KOPT-K1 (cell line): ENCODE measurements at regions not wholly inside any gene's neighbourhood (a gene's known extent, or its start where the extent isn't known, plus 50 kb on each side); places are given as distances from the start of the nearest gene placed in this dataset.

ENCODE experiments used
- H3K27ac ChIP-seq: fragments of 200-600 bp; sonication (generic); 2 replicates; pipeline ENCODE4 v1.5.1; 2016; ENCODE audit warnings: antibody characterized with exemption, mild to moderate bottlenecking, low read depth, low read length; ENCODE audit not compliant: poor library complexity, severe bottlenecking
- H3K36me3 ChIP-seq: fragments of 200-600 bp; sonication (generic); 2 replicates; pipeline ENCODE4 v1.5.1; 2017; ENCODE audit warnings: antibody characterized with exemption, mild to moderate bottlenecking, low read length, moderate library complexity; ENCODE audit not compliant: insufficient read depth
- H3K9me3 ChIP-seq: fragments of 200-600 bp; sonication (generic); 2 replicates; pipeline ENCODE4 v1.5.1; 2017; ENCODE audit warnings: antibody characterized with exemption, low read length, mild to moderate bottlenecking; ENCODE audit not compliant: insufficient read depth, poor library complexity, severe bottlenecking

DNA sequence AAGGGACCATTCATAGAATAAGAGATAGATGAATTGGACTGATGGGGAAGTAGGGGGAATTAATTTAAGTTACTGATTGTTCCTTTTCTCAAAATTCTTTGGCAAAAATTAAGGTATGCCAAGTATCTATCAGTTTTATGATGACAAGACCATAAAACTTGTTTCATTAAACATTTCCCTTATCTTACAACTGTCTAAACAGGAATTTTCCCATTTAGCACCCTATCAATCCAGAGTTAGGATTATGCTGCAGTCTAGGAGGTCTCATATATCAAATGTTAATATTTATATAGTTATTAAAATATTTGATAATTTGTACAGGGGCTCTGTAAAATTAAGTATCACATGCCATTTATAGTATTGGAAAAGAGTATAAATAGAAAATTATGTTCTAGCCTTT, 51.5 kb upstream of the ARID1B start:
- Histone ChIP-seq H3K9me3 (no peaks in the 10 kb centered on the region), H3K36me3 (no peaks in the 10 kb centered on the region), H3K27ac (no peak overlapping the region)

DNA sequence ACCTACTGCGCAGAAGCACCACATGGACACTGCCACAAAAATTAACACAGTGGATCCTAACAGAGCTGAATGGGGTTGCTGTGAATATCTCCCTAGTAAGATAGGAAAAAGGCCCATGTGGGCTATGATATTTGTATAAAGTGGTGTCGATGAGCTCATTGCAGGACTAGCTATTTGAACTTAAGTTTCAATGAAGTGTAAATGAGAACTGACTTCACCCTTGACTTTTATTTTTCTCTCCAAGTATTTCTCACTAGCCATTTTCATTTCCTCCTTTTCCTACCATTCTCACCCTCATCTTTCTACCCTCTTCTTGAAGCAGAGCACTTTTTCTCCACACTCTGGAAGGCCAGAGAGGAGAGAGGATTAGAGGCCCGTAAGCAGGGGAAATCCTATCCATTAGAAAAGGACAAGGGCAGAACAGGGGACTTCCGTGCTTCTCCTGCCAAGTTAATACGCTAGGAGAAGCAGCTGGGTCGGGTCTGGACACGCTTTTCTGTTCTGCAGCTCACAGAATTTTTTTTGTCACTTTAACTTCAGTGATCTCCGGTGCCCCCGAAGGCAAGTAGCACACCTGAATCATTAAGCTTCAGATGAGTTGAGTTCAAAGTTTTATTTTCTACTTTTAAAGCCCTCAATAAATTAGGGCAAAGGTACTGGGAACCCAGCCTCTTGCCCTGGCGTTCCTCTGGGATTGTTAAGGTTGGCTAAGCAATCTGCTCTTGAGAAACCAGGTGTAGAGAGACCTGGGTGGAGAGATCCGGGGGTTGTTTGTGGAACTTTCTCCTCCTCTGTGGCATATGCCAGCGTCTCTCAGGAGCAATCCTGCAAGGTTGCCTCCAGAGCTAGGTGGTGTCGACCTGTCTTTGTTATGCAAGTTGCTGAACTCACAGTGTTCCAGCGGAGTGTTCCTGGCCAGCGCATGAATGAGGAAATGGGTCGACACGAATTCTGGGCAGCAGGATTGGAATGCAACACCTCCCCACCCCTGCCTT, 56.2 kb upstream of the ARID1B start:
- Histone ChIP-seq H3K9me3 (no peaks in the 10 kb centered on the region), H3K27ac (no peak overlapping the region)

GRCh38 chr6:156719720-156720563, 57.2 kb upstream of the ARID1B start:
- no peaks in the 10 kb centered on the region for H3K9me3 ChIP-seq
- H3K36me3 ChIP-seq, result no peaks in the 10 kb centered on the region
- H3K27ac ChIP-seq, result no peak overlapping the region

More for the DNA sequence above, 56.2 kb upstream of the ARID1B start:
- H3K36me3 ChIP-seq, result no peaks in the 10 kb centered on the region

GRCh38 chr6:156719395-156719719, 57.8 kb upstream of the ARID1B start:
- H3K27ac ChIP-seq, result no peak overlapping the region
- no peaks in the 10 kb centered on the region for H3K9me3 ChIP-seq
- no peaks in the 10 kb centered on the region for H3K36me3 ChIP-seq

- Histone ChIP-seq H3K27ac (no peak overlapping the region), H3K9me3 (no peaks in the 10 kb centered on the region), H3K36me3 (no peaks in the 10 kb centered on the region)
Observed at GRCh38 chr6:156718647-156719394, 58.4 kb upstream of the ARID1B start.

DNA sequence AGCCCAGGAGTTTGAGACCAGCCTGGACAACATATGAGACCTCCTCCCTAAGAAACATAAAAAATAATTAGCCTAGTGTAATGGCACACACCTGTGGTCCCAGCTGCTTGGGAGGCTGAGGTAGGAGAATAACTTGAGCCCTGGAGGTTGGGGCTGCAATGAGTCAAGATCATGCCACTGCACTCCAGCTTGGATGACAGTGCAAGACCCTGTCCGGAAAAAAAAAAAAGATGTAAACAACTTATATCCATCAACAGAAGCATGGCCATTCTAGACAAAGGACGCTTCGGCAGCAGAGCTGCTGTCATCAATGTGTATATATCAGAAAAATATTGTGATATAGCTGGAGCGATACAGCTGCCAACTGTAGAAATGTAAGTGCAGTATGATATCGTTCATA, 59.6 kb upstream of the ARID1B start:
- H3K36me3 ChIP-seq, result no peaks in the 10 kb centered on the region
- H3K9me3 ChIP-seq, result no peaks in the 10 kb centered on the region
- no peak overlapping the region for H3K27ac ChIP-seq

GRCh38 chr6:156715839-156716238, 61.3 kb upstream of the ARID1B start:
- no peaks in the 10 kb centered on the region for H3K36me3 ChIP-seq
- no peak overlapping the region for H3K27ac ChIP-seq
- no peaks in the 10 kb centered on the region for H3K9me3 ChIP-seq

- Histone ChIP-seq H3K9me3 (no peaks in the 10 kb centered on the region), H3K36me3 (no peaks in the 10 kb centered on the region), H3K27ac (no peak overlapping the region)
Observed at GRCh38 chr6:156713548-156713947, 63.6 kb upstream of the ARID1B start.

DNA sequence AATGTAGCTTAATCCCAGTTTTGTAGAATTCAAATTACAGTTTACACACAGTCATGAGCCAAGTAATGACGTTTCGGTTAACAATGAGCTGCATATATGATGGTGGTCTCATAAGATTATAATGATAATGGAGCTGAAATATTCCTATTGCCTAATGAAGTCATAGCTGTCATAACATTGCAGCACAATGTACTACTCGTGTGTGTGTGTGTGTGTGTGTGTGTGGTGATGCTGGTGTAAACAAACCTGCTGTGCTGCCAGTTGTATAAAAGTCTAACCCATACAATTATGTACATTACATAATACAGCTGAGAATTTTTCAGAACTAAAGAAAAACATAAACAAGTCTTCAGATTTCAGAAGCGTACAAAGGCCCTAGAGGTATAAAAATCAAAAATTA, 66.7 kb upstream of the ARID1B start:
- Histone ChIP-seq H3K27ac (no peak overlapping the region), H3K9me3 (no peaks in the 10 kb centered on the region), H3K36me3 (no peaks in the 10 kb centered on the region)

GRCh38 chr6:156707818-156708217, 69.4 kb upstream of the ARID1B start:
- H3K36me3 ChIP-seq, result no peaks in the 10 kb centered on the region
- H3K9me3 ChIP-seq, result no peaks in the 10 kb centered on the region
- H3K27ac ChIP-seq, result no peak overlapping the region

DNA sequence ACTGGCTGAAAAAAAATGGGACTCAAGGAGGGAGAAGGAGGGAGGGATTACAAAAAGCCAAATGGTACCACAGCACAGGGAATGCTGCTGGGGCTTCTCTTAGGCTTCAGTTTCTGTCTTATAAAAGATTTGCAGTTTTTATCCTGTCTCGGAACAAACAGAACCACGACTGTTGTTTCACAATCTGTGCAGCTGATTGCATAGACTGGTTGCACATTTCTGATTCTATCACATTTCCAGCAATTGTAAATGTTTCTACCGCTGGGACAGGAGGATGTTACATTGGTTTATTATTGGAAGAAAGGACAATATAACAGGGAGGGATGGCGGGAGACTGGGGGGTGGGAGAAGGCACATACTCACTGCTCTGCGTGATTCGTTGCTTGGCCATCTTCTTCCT, 73.5 kb upstream of the ARID1B start:
- no peaks in the 10 kb centered on the region for H3K36me3 ChIP-seq
- no peak overlapping the region for H3K27ac ChIP-seq
- H3K9me3 ChIP-seq, result no peaks in the 10 kb centered on the region

GRCh38 chr6:156701966-156702365, 75.2 kb upstream of the ARID1B start:
- H3K9me3 ChIP-seq, result no peaks in the 10 kb centered on the region

GRCh38 chr6:156700440-156701057, 76.6 kb upstream of the ARID1B start:
- H3K27ac ChIP-seq, result no peak overlapping the region
- H3K9me3 ChIP-seq, result no peaks in the 10 kb centered on the region
- no peaks in the 10 kb centered on the region for H3K36me3 ChIP-seq

More at GRCh38 chr6:156701966-156702365, 75.2 kb upstream of the ARID1B start:
- H3K36me3 ChIP-seq, result no peaks in the 10 kb centered on the region
- H3K27ac ChIP-seq, result no peak overlapping the region

- Histone ChIP-seq H3K9me3 (no peaks in the 10 kb centered on the region), H3K36me3 (no peaks in the 10 kb centered on the region), H3K27ac (no peak overlapping the region)
Observed at GRCh38 chr6:156699935-156700334, 77.2 kb upstream of the ARID1B start.
